GM12875 (cell line): ENCODE measurements at regions not wholly inside any gene's neighbourhood (a gene's known extent, or its start where the extent isn't known, plus 50 kb on each side); places are given as distances from the start of the nearest gene placed in this dataset.

Experiments
- H3K4me3 ChIP-seq: one replicate; pipeline ENCODE4 v1.5.1; 2011; ENCODE audit warnings: low read depth, low read length, control low read depth
- TF ChIP-seq, protein P1 (sequence below): IDR thresholded peaks from 2 replicates; pipeline ENCODE4 v1.5.1; 2011; ENCODE audit warnings: low read depth, mild to moderate bottlenecking, control low read depth, inconsistent platforms, low read length, moderate library complexity, borderline replicate concordance; ENCODE audit not compliant: insufficient read depth

DNA sequence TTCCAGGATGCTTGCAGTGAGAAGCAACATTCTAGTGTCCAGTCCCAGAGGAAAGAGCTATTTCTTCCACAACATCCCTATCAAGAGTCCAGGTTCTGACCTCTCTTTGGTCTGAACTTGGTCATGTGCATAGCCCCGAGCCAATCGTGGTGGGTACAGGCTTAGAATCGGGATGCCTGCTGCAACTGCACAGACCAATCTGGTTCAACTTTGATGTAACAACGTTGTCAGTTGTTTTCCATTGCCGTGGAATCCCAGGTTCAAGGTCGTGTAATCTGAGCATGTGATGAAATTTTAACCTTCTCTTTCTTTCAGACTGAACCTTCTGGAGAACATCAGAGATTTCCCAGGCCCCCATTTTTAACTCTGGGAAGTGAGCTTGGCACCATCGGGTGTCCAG is 130.5 kb downstream of the ANKRD60 start:
- TF ChIP-seq, protein P1, sequence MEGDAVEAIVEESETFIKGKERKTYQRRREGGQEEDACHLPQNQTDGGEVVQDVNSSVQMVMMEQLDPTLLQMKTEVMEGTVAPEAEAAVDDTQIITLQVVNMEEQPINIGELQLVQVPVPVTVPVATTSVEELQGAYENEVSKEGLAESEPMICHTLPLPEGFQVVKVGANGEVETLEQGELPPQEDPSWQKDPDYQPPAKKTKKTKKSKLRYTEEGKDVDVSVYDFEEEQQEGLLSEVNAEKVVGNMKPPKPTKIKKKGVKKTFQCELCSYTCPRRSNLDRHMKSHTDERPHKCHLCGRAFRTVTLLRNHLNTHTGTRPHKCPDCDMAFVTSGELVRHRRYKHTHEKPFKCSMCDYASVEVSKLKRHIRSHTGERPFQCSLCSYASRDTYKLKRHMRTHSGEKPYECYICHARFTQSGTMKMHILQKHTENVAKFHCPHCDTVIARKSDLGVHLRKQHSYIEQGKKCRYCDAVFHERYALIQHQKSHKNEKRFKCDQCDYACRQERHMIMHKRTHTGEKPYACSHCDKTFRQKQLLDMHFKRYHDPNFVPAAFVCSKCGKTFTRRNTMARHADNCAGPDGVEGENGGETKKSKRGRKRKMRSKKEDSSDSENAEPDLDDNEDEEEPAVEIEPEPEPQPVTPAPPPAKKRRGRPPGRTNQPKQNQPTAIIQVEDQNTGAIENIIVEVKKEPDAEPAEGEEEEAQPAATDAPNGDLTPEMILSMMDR, result no peak
- no peak overlapping the region for H3K4me3 ChIP-seq

- TF ChIP-seq, protein P1, result no peak
- H3K4me3 ChIP-seq, result no peak overlapping the region
Measured at GRCh38 chr20:58097429-58097828, 131.0 kb downstream of the ANKRD60 start.

- no peak overlapping the region for H3K4me3 ChIP-seq
- TF ChIP-seq, protein P1, result no peak
Measured at GRCh38 chr20:58096880-58097423, 131.5 kb downstream of the ANKRD60 start.

- H3K4me3 ChIP-seq, result no peak overlapping the region
- TF ChIP-seq, protein P1, result no peak
Measured at GRCh38 chr20:58094698-58095097, 133.8 kb downstream of the ANKRD60 start.

DNA sequence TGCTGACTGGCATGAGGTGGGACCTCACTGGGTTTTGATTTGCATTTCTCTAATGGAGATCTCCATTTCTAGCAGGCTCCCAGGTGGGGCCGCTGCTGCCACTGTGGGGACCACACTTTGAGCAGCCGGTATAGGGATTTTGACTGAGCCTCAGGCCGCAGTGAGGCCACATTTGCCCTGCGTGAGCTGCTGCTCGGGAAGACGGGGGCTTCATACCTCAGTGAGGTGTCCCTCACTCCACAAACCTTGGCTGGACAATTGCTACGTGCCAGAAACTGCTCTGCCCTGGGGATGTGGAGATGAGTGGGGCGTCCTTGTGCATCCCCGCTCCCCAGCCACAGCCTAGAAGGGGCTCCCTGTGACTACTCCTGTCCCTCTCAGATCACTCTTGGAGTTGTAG is 134.3 kb downstream of the ANKRD60 start:
- no peak overlapping the region for H3K4me3 ChIP-seq
- TF ChIP-seq, protein P1, result no peak

- no peak overlapping the region for H3K4me3 ChIP-seq
- TF ChIP-seq, protein P1, result no peak
Measured at GRCh38 chr20:58092871-58093270, 135.6 kb downstream of the ANKRD60 start.

DNA sequence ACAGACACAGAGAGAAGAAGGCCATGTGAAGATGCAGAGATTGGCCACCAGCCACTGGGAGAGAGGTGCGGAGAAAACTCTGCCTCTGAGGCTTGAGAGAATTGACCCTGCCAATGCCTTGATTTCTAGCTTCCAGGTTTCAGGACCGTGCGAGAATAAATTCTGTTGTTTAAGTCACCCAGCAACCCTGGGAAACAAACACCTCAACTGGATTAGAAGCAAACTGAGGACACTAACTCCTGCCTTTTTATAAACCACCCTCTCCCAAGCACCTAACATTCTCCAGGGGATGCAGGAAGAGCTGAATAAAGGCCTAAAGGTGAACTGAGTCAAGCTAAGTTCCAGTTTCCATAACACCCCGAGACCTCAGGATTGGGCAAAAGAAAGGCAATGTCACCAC is 136.1 kb downstream of the ANKRD60 start:
- TF ChIP-seq, protein P1, result no peak
- H3K4me3 ChIP-seq, result no peak overlapping the region
